ENCODE measurements at regions not wholly inside any gene's neighbourhood (a gene's known extent, or its start where the extent isn't known, plus 50 kb on each side); places are given as distances from the start of the nearest gene placed in this dataset.

GRCh38 chr2:204126705-204127104 lies 190.1 kb downstream of the ICOS start:
- H3K4me3 Mint-ChIP-seq, result no peak overlapping the region
- no peak overlapping the region for H3K27ac Mint-ChIP-seq
- H3K4me1 Mint-ChIP-seq, result no peaks in the 10 kb centered on the region
- no peak overlapping the region for H3K4me3 ChIP-seq (ENCODE audit: control insufficient read depth in 1 of 2, extremely low read depth in 1 of 2, low read length in 1 of 2)
- peaks cover 0 to 3% of the 10 kb centered on the region in 2 experiments for H3K27me3 ChIP-seq (replicated peaks in 1 of 2; ENCODE audit: control insufficient read depth in 2 of 2, extremely low read depth in 1 of 2, insufficient read depth in 2 of 2, low read length in 1 of 2)
- DNase-seq, result no peak
- ATAC-seq (replicated peaks in 1 of 4), result no peak
- ChIA-PET CTCF (no interaction called here), POLR2A (interaction anchor here in 1 of 2 donors (0.6 kb wide), 1 partner anchor 618 kb away, joined by 6 read pairs; no protein-coding TSS in a partner anchor)
- H3K36me3 Mint-ChIP-seq, result no peaks in the 10 kb centered on the region
- WGBS (ENCODE audit: insufficient coverage), result no CpG with 5 or more reads among the region's 3 CpGs
- peaks cover 5% of the 10 kb centered on the region in 2 donors for H3K27me3 Mint-ChIP-seq
- H3K27ac ChIP-seq (ENCODE audit: low read length), result no peak overlapping the region
- H3K9me3 ChIP-seq, result no peaks in the 10 kb centered on the region
- no peaks in the 10 kb centered on the region for H3K36me3 ChIP-seq (ENCODE audit: control insufficient read depth in 2 of 2, extremely low read depth in 1 of 2, insufficient read depth in 1 of 2, low read length in 1 of 2)
- no peaks in the 10 kb centered on the region for H3K4me1 ChIP-seq (ENCODE audit: control insufficient read depth in 1 of 2, extremely low read depth in 1 of 2, insufficient read depth in 2 of 2, low read length in 2 of 2)
- no peaks in the 10 kb centered on the region for H3K9me3 Mint-ChIP-seq

GRCh38 chr2:204127238-204127637 lies 190.7 kb downstream of the ICOS start:
- H3K9me3 ChIP-seq, result no peaks in the 10 kb centered on the region
- peaks cover 5% of the 10 kb centered on the region in 2 donors for H3K27me3 Mint-ChIP-seq
- POLR2A ChIA-PET, result no interaction called here
- no peaks in the 10 kb centered on the region for H3K4me1 ChIP-seq (ENCODE audit: control insufficient read depth in 1 of 2, extremely low read depth in 1 of 2, insufficient read depth in 2 of 2, low read length in 2 of 2)
- no peak overlapping the region for H3K4me3 ChIP-seq (ENCODE audit: control insufficient read depth in 1 of 2, extremely low read depth in 1 of 2, low read length in 1 of 2)
- H3K36me3 Mint-ChIP-seq, result no peaks in the 10 kb centered on the region
- H3K4me3 Mint-ChIP-seq, result no peak overlapping the region
- ATAC-seq (replicated peaks in 1 of 4) (no peak), DNase-seq (no peak)
- no peaks in the 10 kb centered on the region for H3K36me3 ChIP-seq (ENCODE audit: control insufficient read depth in 2 of 2, extremely low read depth in 1 of 2, insufficient read depth in 1 of 2, low read length in 1 of 2)
- H3K27ac Mint-ChIP-seq, result no peak overlapping the region
- H3K4me1 Mint-ChIP-seq, result no peaks in the 10 kb centered on the region
- H3K9me3 Mint-ChIP-seq, result no peaks in the 10 kb centered on the region
- WGBS (ENCODE audit: insufficient coverage), result 57% methylated on average over 1 of the region's 2 CpGs
- CTCF ChIA-PET, result interaction anchor here in 1 of 2 donors (0.7 to 0.8 kb wide), 3 partner anchors 66 to 744 kb away, joined by 3 read pairs; no protein-coding TSS in a partner anchor
- H3K27me3 ChIP-seq (replicated peaks in 1 of 2; ENCODE audit: control insufficient read depth in 2 of 2, extremely low read depth in 1 of 2, insufficient read depth in 2 of 2, low read length in 1 of 2), result peaks cover 0 to 3% of the 10 kb centered on the region in 2 experiments
- no peak overlapping the region for H3K27ac ChIP-seq (ENCODE audit: low read length)

- ATAC-seq (replicated peaks in 1 of 4) (no peak), DNase-seq (no peak)
- no peaks in the 10 kb centered on the region for H3K4me1 Mint-ChIP-seq
- CTCF ChIA-PET, result no interaction called here
- Histone ChIP-seq H3K27me3 (replicated peaks in 1 of 2; ENCODE audit: control insufficient read depth in 2 of 2, extremely low read depth in 1 of 2, insufficient read depth in 2 of 2, low read length in 1 of 2) (peaks cover 0 to 3% of the 10 kb centered on the region in 2 experiments), H3K4me1 (ENCODE audit: control insufficient read depth in 1 of 2, extremely low read depth in 1 of 2, insufficient read depth in 2 of 2, low read length in 2 of 2) (no peaks in the 10 kb centered on the region), H3K9me3 (no peaks in the 10 kb centered on the region), H3K36me3 (ENCODE audit: control insufficient read depth in 2 of 2, extremely low read depth in 1 of 2, insufficient read depth in 1 of 2, low read length in 1 of 2) (no peaks in the 10 kb centered on the region), H3K27ac (ENCODE audit: low read length) (no peak overlapping the region), H3K4me3 (ENCODE audit: control insufficient read depth in 1 of 2, extremely low read depth in 1 of 2, low read length in 1 of 2) (no peak overlapping the region)
- peaks cover 5% of the 10 kb centered on the region in 2 donors for H3K27me3 Mint-ChIP-seq
- 82% methylated on average over 7 of the region's 13 CpGs for WGBS (ENCODE audit: insufficient coverage)
- no peaks in the 10 kb centered on the region for H3K9me3 Mint-ChIP-seq
- no peak overlapping the region for H3K27ac Mint-ChIP-seq
- no peak overlapping the region for H3K4me3 Mint-ChIP-seq
- no peaks in the 10 kb centered on the region for H3K36me3 Mint-ChIP-seq
- POLR2A ChIA-PET, result no interaction called here
Measured at GRCh38 chr2:204129591-204130294, 193.2 kb downstream of the ICOS start.

- H3K9me3 Mint-ChIP-seq, result no peaks in the 10 kb centered on the region
- no peak overlapping the region for H3K4me3 Mint-ChIP-seq
- Histone ChIP-seq H3K4me3 (ENCODE audit: control insufficient read depth in 1 of 2, extremely low read depth in 1 of 2, low read length in 1 of 2) (no peak overlapping the region), H3K4me1 (ENCODE audit: control insufficient read depth in 1 of 2, extremely low read depth in 1 of 2, insufficient read depth in 2 of 2, low read length in 2 of 2) (no peaks in the 10 kb centered on the region), H3K27ac (ENCODE audit: low read length) (no peak overlapping the region), H3K36me3 (ENCODE audit: control insufficient read depth in 2 of 2, extremely low read depth in 1 of 2, insufficient read depth in 1 of 2, low read length in 1 of 2) (no peaks in the 10 kb centered on the region), H3K9me3 (no peaks in the 10 kb centered on the region), H3K27me3 (replicated peaks in 1 of 2; ENCODE audit: control insufficient read depth in 2 of 2, extremely low read depth in 1 of 2, insufficient read depth in 2 of 2, low read length in 1 of 2) (peaks cover 0 to 3% of the 10 kb centered on the region in 2 experiments)
- ATAC-seq (replicated peaks in 1 of 4), result no peak
- no peak for DNase-seq
- WGBS (ENCODE audit: insufficient coverage), result no CpG with 5 or more reads among the region's 1 CpG
- ChIA-PET CTCF (interaction anchor here (0.6 kb wide), 2 partner anchors 10 to 161 kb away, joined by 3 read pairs; no protein-coding TSS in a partner anchor), POLR2A (no interaction called here)
- no peak overlapping the region for H3K27ac Mint-ChIP-seq
- no peaks in the 10 kb centered on the region for H3K36me3 Mint-ChIP-seq
- no peaks in the 10 kb centered on the region for H3K4me1 Mint-ChIP-seq
- peaks cover 5 to 8% of the 10 kb centered on the region in 2 donors for H3K27me3 Mint-ChIP-seq
Measured at GRCh38 chr2:204131621-204132020, 195.1 kb downstream of the ICOS start.

GRCh38 chr2:204133476-204133875 lies 196.9 kb downstream of the ICOS start:
- Histone ChIP-seq H3K36me3 (ENCODE audit: control insufficient read depth in 2 of 2, extremely low read depth in 1 of 2, insufficient read depth in 1 of 2, low read length in 1 of 2) (no peaks in the 10 kb centered on the region), H3K27ac (ENCODE audit: low read length) (no peak overlapping the region), H3K9me3 (no peaks in the 10 kb centered on the region), H3K27me3 (replicated peaks in 1 of 2; ENCODE audit: control insufficient read depth in 2 of 2, extremely low read depth in 1 of 2, insufficient read depth in 2 of 2, low read length in 1 of 2) (peaks cover 0 to 3% of the 10 kb centered on the region in 2 experiments), H3K4me1 (ENCODE audit: control insufficient read depth in 1 of 2, extremely low read depth in 1 of 2, insufficient read depth in 2 of 2, low read length in 2 of 2) (no peaks in the 10 kb centered on the region), H3K4me3 (ENCODE audit: control insufficient read depth in 1 of 2, extremely low read depth in 1 of 2, low read length in 1 of 2) (no peak overlapping the region)
- WGBS (ENCODE audit: insufficient coverage), result 100% methylated on average over 1 of the region's 2 CpGs
- Mint-ChIP-seq H3K4me1 (no peaks in the 10 kb centered on the region), H3K27me3 (peaks cover 5 to 11% of the 10 kb centered on the region in 2 donors), H3K9me3 (no peaks in the 10 kb centered on the region), H3K4me3 (no peak overlapping the region), H3K36me3 (no peaks in the 10 kb centered on the region), H3K27ac (no peak overlapping the region)
- POLR2A ChIA-PET, result no interaction called here
- CTCF ChIA-PET, result no interaction called here
- ATAC-seq (replicated peaks in 1 of 4) (no peak), DNase-seq (no peak)

DNA sequence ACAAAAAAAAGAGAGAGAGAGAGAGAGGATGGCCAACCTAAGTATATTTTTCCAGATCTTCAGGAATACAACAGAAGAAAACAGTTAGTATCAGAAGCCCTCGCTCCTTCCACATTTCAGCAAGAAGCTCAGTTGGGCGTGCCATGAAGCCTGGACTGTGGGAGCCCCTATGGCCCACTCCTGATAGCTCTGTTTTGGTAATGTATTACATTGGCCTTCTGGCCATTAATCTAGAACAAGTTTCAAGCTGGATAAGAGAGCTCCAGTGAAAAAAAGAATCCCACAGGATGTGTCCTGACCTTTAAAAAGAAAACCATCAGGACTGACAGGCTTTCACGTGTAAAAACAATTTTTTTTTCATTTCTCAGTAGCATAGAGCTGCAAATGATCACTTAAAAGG lies 197.9 kb downstream of the ICOS start:
- no peak overlapping the region for H3K4me3 Mint-ChIP-seq
- ChIA-PET POLR2A (no interaction called here), CTCF (interaction anchor here (0.5 to 1.4 kb wide), 4 partner anchors 10 to 1267 kb away, joined by 3 to 6 read pairs (median 5); no protein-coding TSS in a partner anchor)
- H3K9me3 Mint-ChIP-seq, result no peaks in the 10 kb centered on the region
- DNase-seq (no peak), ATAC-seq (replicated peaks in 1 of 4) (no peak)
- no peak overlapping the region for H3K27ac ChIP-seq (ENCODE audit: low read length)
- H3K36me3 Mint-ChIP-seq, result no peaks in the 10 kb centered on the region
- H3K4me1 Mint-ChIP-seq, result no peaks in the 10 kb centered on the region
- H3K27ac Mint-ChIP-seq, result no peak overlapping the region
- no peaks in the 10 kb centered on the region for H3K4me1 ChIP-seq (ENCODE audit: control insufficient read depth in 1 of 2, extremely low read depth in 1 of 2, insufficient read depth in 2 of 2, low read length in 2 of 2)
- WGBS (ENCODE audit: insufficient coverage), result no CpG with 5 or more reads among the region's 3 CpGs
- H3K27me3 Mint-ChIP-seq, result peaks cover 5 to 11% of the 10 kb centered on the region in 2 donors
- no peaks in the 10 kb centered on the region for H3K36me3 ChIP-seq (ENCODE audit: control insufficient read depth in 2 of 2, extremely low read depth in 1 of 2, insufficient read depth in 1 of 2, low read length in 1 of 2)
- no peaks in the 10 kb centered on the region for H3K9me3 ChIP-seq
- peaks cover 0 to 3% of the 10 kb centered on the region in 2 experiments for H3K27me3 ChIP-seq (replicated peaks in 1 of 2; ENCODE audit: control insufficient read depth in 2 of 2, extremely low read depth in 1 of 2, insufficient read depth in 2 of 2, low read length in 1 of 2)
- no peak overlapping the region for H3K4me3 ChIP-seq (ENCODE audit: control insufficient read depth in 1 of 2, extremely low read depth in 1 of 2, low read length in 1 of 2)

Data from T-cell (primary cell).